ENCODE measurements at regions not wholly inside any gene's neighbourhood (a gene's known extent, or its start where the extent isn't known, plus 50 kb on each side); places are given as distances from the start of the nearest gene placed in this dataset.

DNA sequence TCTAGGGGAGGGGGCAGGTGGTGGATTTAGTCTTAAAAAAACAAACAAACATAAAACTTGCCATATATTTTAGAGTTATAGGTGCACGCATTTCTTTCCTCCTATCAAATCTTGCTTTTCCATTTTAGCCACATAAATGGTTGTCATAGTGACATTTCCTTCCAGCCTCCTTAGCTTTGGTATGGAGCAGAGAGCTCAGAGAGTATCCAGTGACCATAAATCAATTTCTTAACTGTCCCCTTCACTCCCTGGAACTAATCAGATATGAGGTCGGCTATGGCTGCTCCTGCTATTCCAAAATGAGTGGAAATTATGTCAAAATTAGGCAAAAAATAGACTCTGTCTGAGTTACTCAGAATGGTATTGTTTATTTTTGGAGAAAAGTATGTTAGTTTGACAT is 164.5 kb downstream of the EBLN2 start:
- DNase-seq (ENCODE audit: low read depth), result no peak
- TF ChIP-seq, protein P1, sequence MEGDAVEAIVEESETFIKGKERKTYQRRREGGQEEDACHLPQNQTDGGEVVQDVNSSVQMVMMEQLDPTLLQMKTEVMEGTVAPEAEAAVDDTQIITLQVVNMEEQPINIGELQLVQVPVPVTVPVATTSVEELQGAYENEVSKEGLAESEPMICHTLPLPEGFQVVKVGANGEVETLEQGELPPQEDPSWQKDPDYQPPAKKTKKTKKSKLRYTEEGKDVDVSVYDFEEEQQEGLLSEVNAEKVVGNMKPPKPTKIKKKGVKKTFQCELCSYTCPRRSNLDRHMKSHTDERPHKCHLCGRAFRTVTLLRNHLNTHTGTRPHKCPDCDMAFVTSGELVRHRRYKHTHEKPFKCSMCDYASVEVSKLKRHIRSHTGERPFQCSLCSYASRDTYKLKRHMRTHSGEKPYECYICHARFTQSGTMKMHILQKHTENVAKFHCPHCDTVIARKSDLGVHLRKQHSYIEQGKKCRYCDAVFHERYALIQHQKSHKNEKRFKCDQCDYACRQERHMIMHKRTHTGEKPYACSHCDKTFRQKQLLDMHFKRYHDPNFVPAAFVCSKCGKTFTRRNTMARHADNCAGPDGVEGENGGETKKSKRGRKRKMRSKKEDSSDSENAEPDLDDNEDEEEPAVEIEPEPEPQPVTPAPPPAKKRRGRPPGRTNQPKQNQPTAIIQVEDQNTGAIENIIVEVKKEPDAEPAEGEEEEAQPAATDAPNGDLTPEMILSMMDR (IDR thresholded peaks at IDR 0.05; ENCODE audit: low read depth, low read length), result no peak
- no peak for TF ChIP-seq POLR2A (IDR thresholded peaks at IDR 0.05; ENCODE audit: extremely low read depth, insufficient read length)
- no peak for TF ChIP-seq MYC (IDR thresholded peaks at IDR 0.05; ENCODE audit: low read depth, low read length)
- TF ChIP-seq, protein P2, sequence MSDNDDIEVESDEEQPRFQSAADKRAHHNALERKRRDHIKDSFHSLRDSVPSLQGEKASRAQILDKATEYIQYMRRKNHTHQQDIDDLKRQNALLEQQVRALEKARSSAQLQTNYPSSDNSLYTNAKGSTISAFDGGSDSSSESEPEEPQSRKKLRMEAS (IDR thresholded peaks at IDR 0.05; ENCODE audit: low read depth, low read length), result no peak
- H3K4me3 ChIP-seq (ENCODE audit: low read depth, low read length), result no peak overlapping the region

DNA sequence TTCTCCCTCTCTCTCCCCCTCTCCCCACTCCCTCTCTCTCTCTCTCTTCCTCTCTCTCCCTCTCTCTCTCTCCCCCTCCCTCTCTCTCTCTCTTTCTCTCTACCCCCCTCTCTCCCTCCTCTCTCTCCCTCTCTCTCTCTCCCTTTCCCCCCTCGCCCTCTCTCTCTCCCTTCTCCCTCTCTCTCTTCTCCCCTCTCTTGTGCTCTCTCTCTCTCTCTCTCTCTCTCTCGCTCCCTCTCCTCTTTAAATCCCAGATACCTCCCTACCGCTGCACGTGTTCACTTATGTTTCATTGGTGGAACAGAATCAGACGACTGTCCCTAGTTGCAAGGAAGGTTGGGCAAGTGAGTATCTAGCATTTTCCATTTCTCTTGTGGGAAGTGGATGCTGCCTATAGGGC is 166.5 kb downstream of the EBLN2 start:
- no peak for DNase-seq (ENCODE audit: low read depth)
- TF ChIP-seq, protein P2 (IDR thresholded peaks at IDR 0.05; ENCODE audit: low read depth, low read length), result no peak
- TF ChIP-seq POLR2A (IDR thresholded peaks at IDR 0.05; ENCODE audit: extremely low read depth, insufficient read length) (no peak), MYC (IDR thresholded peaks at IDR 0.05; ENCODE audit: low read depth, low read length) (no peak)
- TF ChIP-seq, protein P1 (IDR thresholded peaks at IDR 0.05; ENCODE audit: low read depth, low read length), result no peak
- H3K4me3 ChIP-seq (ENCODE audit: low read depth, low read length), result no peak overlapping the region

- DNase-seq (ENCODE audit: low read depth), result no peak
- TF ChIP-seq MYC (IDR thresholded peaks at IDR 0.05; ENCODE audit: low read depth, low read length), result no peak
- TF ChIP-seq POLR2A (IDR thresholded peaks at IDR 0.05; ENCODE audit: extremely low read depth, insufficient read length), result no peak
- TF ChIP-seq, protein P2 (IDR thresholded peaks at IDR 0.05; ENCODE audit: low read depth, low read length), result no peak
- TF ChIP-seq, protein P1 (IDR thresholded peaks at IDR 0.05; ENCODE audit: low read depth, low read length), result no peak
- H3K4me3 ChIP-seq (ENCODE audit: low read depth, low read length), result no peak overlapping the region
Observed at GRCh38 chr3:73228437-73228836, 167.0 kb downstream of the EBLN2 start.

DNA sequence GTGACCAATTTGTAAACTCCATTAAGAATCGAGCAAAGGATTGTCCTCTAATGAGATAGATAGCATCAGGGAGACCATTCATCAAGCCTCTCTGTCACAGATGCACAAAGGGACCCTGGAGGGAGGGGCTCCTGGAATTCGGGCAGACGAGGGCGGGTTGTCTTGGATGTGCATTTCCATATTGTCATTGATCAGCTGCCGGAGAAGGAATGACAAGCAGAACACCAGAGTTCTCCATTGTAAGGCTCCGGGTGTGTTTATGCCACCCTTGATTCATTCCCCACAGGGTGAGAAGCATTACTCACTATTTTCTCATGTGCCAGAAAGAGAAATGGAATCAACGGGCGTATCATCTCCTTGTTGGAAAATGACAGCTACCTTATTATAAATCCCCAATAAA is 167.5 kb downstream of the EBLN2 start:
- TF ChIP-seq MYC (IDR thresholded peaks at IDR 0.05; ENCODE audit: low read depth, low read length), result no peak
- TF ChIP-seq, protein P2 (IDR thresholded peaks at IDR 0.05; ENCODE audit: low read depth, low read length), result no peak
- TF ChIP-seq, protein P1 (IDR thresholded peaks at IDR 0.05; ENCODE audit: low read depth, low read length), result no peak
- TF ChIP-seq POLR2A (IDR thresholded peaks at IDR 0.05; ENCODE audit: extremely low read depth, insufficient read length), result no peak
- DNase-seq (ENCODE audit: low read depth), result no peak
- no peak overlapping the region for H3K4me3 ChIP-seq (ENCODE audit: low read depth, low read length)

DNA sequence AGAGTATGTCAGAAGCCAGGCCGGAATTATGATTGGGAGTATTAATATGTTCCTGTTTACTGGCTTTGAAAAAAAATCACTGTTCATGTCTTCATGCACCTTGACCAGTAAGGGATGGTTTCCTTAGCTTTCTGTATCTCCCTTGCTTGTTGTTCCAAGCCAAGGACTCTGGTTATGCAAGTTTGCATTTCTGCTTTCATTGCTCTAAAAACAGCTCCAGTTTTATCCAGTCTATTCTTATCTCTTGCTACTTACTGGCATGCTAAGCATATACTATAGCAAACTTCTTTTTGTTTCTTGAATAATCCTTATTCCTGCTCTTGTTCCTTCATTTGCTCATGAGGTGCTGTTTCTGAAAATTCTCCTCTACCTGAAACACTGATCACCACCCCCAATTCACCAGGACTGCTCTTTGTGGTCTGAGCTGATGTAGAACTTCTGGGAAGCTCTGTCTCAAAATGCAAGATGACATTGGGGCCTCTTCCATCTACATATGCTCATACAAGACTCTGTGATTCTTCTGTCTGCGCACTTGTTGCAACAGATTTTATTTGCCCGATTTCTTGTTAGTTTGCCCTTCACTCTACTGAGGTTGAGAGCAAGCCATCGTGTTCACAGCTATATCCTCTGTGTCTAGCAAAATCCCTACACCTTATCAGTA is 173.0 kb downstream of the EBLN2 start:
- no peak for DNase-seq (ENCODE audit: low read depth)
- no peak overlapping the region for H3K4me3 ChIP-seq (ENCODE audit: low read depth, low read length)
- no peak for TF ChIP-seq MYC (IDR thresholded peaks at IDR 0.05; ENCODE audit: low read depth, low read length)
- TF ChIP-seq POLR2A (IDR thresholded peaks at IDR 0.05; ENCODE audit: extremely low read depth, insufficient read length), result no peak
- TF ChIP-seq, protein P1 (IDR thresholded peaks at IDR 0.05; ENCODE audit: low read depth, low read length), result no peak
- TF ChIP-seq, protein P2 (IDR thresholded peaks at IDR 0.05; ENCODE audit: low read depth, low read length), result no peak

Data from NB4 (cell line).